ENCODE measurements at regions not wholly inside any gene's neighbourhood (a gene's known extent, or its start where the extent isn't known, plus 50 kb on each side); places are given as distances from the start of the nearest gene placed in this dataset.

DNA sequence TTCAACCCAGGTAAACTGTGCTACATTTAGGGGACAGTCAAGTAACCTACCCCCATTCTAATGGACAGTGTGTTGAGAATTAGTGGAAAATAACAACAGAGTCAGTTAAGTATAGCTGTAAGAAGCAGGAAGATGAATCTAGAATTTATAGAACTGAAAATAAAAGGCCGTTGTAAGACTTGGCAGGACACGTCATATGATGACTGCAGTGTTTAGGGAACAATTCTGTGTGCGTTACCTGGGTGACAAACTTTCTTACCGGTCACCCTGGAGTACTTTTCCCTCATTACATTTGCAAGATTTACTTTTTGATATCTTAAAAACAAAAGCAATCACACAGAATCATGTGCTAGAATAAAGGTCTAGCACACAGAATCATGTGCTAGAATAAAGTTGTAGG lies 536.3 kb upstream of the ZNF717 start (continued):
- TF ChIP-seq, protein P1, sequence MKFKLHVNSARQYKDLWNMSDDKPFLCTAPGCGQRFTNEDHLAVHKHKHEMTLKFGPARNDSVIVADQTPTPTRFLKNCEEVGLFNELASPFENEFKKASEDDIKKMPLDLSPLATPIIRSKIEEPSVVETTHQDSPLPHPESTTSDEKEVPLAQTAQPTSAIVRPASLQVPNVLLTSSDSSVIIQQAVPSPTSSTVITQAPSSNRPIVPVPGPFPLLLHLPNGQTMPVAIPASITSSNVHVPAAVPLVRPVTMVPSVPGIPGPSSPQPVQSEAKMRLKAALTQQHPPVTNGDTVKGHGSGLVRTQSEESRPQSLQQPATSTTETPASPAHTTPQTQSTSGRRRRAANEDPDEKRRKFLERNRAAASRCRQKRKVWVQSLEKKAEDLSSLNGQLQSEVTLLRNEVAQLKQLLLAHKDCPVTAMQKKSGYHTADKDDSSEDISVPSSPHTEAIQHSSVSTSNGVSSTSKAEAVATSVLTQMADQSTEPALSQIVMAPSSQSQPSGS (IDR thresholded peaks at IDR 0.05; ENCODE audit: low read length), result no peak
- TF ChIP-seq CHD2 (IDR thresholded peaks at IDR 0.05; ENCODE audit: low read length), result no peak

All from H1 (cell line).